ENCODE measurements at regions not wholly inside any gene's neighbourhood (a gene's known extent, or its start where the extent isn't known, plus 50 kb on each side); places are given as distances from the start of the nearest gene placed in this dataset.

DNA sequence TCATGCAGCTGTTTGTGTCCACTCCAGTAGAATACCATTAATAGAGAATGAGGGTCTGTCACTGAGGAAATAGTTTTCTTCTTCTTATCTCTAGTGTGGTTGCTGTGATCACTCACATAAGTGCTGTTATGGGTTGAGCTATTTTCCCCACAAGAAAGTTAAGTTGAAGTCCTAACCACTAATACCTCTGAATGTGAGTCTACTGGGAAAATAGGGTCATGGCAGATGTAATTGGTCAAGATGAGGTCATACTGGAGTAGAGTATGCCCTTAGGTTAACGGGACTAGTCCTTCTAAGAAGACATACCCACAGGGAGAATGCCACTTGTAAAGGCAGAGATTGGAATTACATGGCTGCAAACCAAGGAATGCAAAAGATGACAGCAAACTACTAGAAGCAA, 70.5 kb upstream of the COL24A1 start:
- H3K14ac ChIP-seq (ENCODE audit: insufficient read length): no peak overlapping the region
- H3K23ac ChIP-seq (ENCODE audit: insufficient read length): no peak overlapping the region
- H3K9me3 ChIP-seq (ENCODE audit: insufficient read depth in 2 of 2, low read depth in 1 of 2, low read length in 1 of 2): no peaks in the 10 kb centered on the region
- H2BK20ac ChIP-seq (ENCODE audit: low read length): no peak overlapping the region
- H3K56ac ChIP-seq (replicated peaks; ENCODE audit: insufficient read length, low read depth, low read length): no peak overlapping the region
- DNase-seq (ENCODE audit: low read depth in 1 of 2, low spot score in 2 of 2) (no peak), FAIRE-seq (no peak)
- no peak overlapping the region for H3K4ac ChIP-seq (replicated peaks; ENCODE audit: insufficient read length, low read depth, low read length)
- H2BK15ac ChIP-seq (ENCODE audit: low read length): no peak overlapping the region
- no peak overlapping the region for H4K5ac ChIP-seq (ENCODE audit: insufficient read length, low read depth, low read length)
- TF ChIP-seq, protein P1, sequence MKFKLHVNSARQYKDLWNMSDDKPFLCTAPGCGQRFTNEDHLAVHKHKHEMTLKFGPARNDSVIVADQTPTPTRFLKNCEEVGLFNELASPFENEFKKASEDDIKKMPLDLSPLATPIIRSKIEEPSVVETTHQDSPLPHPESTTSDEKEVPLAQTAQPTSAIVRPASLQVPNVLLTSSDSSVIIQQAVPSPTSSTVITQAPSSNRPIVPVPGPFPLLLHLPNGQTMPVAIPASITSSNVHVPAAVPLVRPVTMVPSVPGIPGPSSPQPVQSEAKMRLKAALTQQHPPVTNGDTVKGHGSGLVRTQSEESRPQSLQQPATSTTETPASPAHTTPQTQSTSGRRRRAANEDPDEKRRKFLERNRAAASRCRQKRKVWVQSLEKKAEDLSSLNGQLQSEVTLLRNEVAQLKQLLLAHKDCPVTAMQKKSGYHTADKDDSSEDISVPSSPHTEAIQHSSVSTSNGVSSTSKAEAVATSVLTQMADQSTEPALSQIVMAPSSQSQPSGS (IDR thresholded peaks at IDR 0.05; ENCODE audit: low read length): no peak
- TF ChIP-seq CHD2 (IDR thresholded peaks at IDR 0.05; ENCODE audit: low read length) (no peak), CREB1 (IDR thresholded peaks at IDR 0.05) (no peak), GTF2F1 (IDR thresholded peaks at IDR 0.05; ENCODE audit: borderline replicate concordance, low read depth, low read length) (no peak), CEBPB (IDR thresholded peaks at IDR 0.05; ENCODE audit: low read depth, low read length) (no peak), RBBP5 (IDR thresholded peaks at IDR 0.05; ENCODE audit: borderline replicate concordance, low read depth, low read length) (no peak), TCF12 (IDR thresholded peaks at IDR 0.05; ENCODE audit: low read depth, low read length) (no peak)
- no peaks in the 10 kb centered on the region; a peak in 1 of 8 replicates for H3K36me3 ChIP-seq (ENCODE audit: control insufficient read depth in 2 of 4, insufficient read depth in 4 of 4, low read length in 3 of 4)
- H2AFZ ChIP-seq (ENCODE audit: low read length): no peak overlapping the region
- H3K27ac ChIP-seq (ENCODE audit: low read depth, low read length): no peak overlapping the region
- H2AK5ac ChIP-seq (ENCODE audit: low read depth, low read length): no peak overlapping the region
- no peaks in the 10 kb centered on the region for H3K23me2 ChIP-seq (ENCODE audit: low read depth, low read length)
- no peak overlapping the region for H3K18ac ChIP-seq (ENCODE audit: extremely low read depth, low read length)
- no peak overlapping the region for H2BK12ac ChIP-seq (ENCODE audit: low read depth, low read length)
- CTCF ChIA-PET (ENCODE audit: partially characterized antibody): interaction anchor here (0.7 to 1.4 kb wide), 2 partner anchors 14 to 1263 kb away, joined by 3 read pairs; no protein-coding TSS in a partner anchor
- no peak overlapping the region for H2BK5ac ChIP-seq (ENCODE audit: low read depth, low read length)
- H3K9ac ChIP-seq (replicated peaks in 1 of 4; ENCODE audit: extremely low read depth in 1 of 4, low read depth in 3 of 4, low read length in 3 of 4): no peak overlapping the region
- H3K4me2 ChIP-seq (ENCODE audit: insufficient read depth in 1 of 2, low read depth in 2 of 2, low read length in 2 of 2): no peak overlapping the region
- no peak overlapping the region for H3K4me3 ChIP-seq (ENCODE audit: extremely low read depth in 1 of 4, insufficient read depth in 2 of 4, low read depth in 3 of 4, low read length in 4 of 4)
- no peaks in the 10 kb centered on the region for H4K20me1 ChIP-seq (replicated peaks in 1 of 2; ENCODE audit: control insufficient read depth in 1 of 2, insufficient read depth in 2 of 2, low read length in 2 of 2)
- WGBS, 2 experiments (ENCODE audit: extremely low coverage in 1 of 2, insufficient coverage in 1 of 2, insufficient read length in 1 of 2, insufficient replicate concordance in 2 of 2, low coverage in 1 of 2, low lambda C conversion rate in 2 of 2, missing lambda C conversion rate in 1 of 2): 94% methylated on average over 1 of the region's 1 CpG; no CpG with 5 or more reads in 1 of the 2 experiments
- POLR2A ChIA-PET (ENCODE audit: partially characterized antibody): no interaction called here
- H4K91ac ChIP-seq (replicated peaks; ENCODE audit: insufficient read length, low read length): no peak overlapping the region
- H4K8ac ChIP-seq (ENCODE audit: extremely low read depth, insufficient read depth, low read length): no peak overlapping the region
- no peaks in the 10 kb centered on the region for H3K79me2 ChIP-seq (ENCODE audit: control insufficient read depth in 1 of 2, insufficient read depth in 2 of 2, low read length in 2 of 2)
- no peaks in the 10 kb centered on the region; a peak in 1 of 7 replicates for H3K4me1 ChIP-seq (replicated peaks in 1 of 4; ENCODE audit: control insufficient read depth in 3 of 4, insufficient read depth in 4 of 4, low read length in 3 of 4)
- no peaks in the 10 kb centered on the region for H3K27me3 ChIP-seq (replicated peaks in 1 of 4; ENCODE audit: control insufficient read depth in 3 of 4, extremely low read depth in 1 of 4, insufficient read depth in 3 of 4, low read length in 3 of 4)
- H2BK120ac ChIP-seq (replicated peaks; ENCODE audit: low read depth, low read length): no peak overlapping the region
- no peaks in the 10 kb centered on the region for H3K79me1 ChIP-seq (ENCODE audit: low read depth, low read length)

Data from H1 (cell line).